Neural cell (in vitro differentiated cells): ENCODE measurements at regions not wholly inside any gene's neighbourhood (a gene's known extent, or its start where the extent isn't known, plus 50 kb on each side); places are given as distances from the start of the nearest gene placed in this dataset.
"Not testable (repeated sequence)": the region's sequence is repeated elsewhere in the genome, so short reads cannot be mapped to it uniquely, and the experiment has no call there.

Experiments used
- H2AFZ ChIP-seq: fragments of 200-600, 300-800 bp; sonication (generic), shearing (Covaris generic); 2 replicates; pipeline ENCODE4 v1.6.0; 2014; ENCODE audit warnings: low read depth, mild to moderate bottlenecking, antibody characterized with exemption, low read length, moderate library complexity
- H3F3A ChIP-seq: fragments of 200-600 bp; shearing (Covaris generic); 2 replicates; pipeline ENCODE4 v1.6.1; 2016; ENCODE audit warnings: mild to moderate bottlenecking, moderate library complexity, mixed read lengths, antibody characterized with exemption, low read length; ENCODE audit not compliant: insufficient read depth, poor library complexity, severe bottlenecking
- H3K27ac ChIP-seq: fragments of 200-600, 300-800 bp; sonication (generic), shearing (Covaris generic); 2 replicates; pipeline ENCODE4 v1.5.1; 2014; ENCODE audit warnings: mild to moderate bottlenecking, low read length, moderate library complexity
- H3K27me3 ChIP-seq: fragments of 300-800, 200-600 bp; sonication (generic), shearing (Covaris generic); 2 replicates; pipeline ENCODE4 v1.6.0; 2014; ENCODE audit warnings: mild to moderate bottlenecking, low read depth, low read length, moderate library complexity; ENCODE audit not compliant: insufficient read depth
- H3K36me3 ChIP-seq: fragments of 300-800, 200-600 bp; sonication (generic), shearing (Covaris generic); 2 replicates; pipeline ENCODE4 v1.5.1; 2014; ENCODE audit warnings: mild to moderate bottlenecking, antibody characterized with exemption, low read length, moderate library complexity; ENCODE audit not compliant: insufficient read depth
- H3K4me2 ChIP-seq: fragments of 300-800, 200-600 bp; sonication (generic), shearing (Covaris generic); 2 replicates; pipeline ENCODE4 v1.6.0; 2014; ENCODE audit warnings: mild to moderate bottlenecking, low read length
- H3K4me3 ChIP-seq: fragments of 300-800, 200-600 bp; sonication (generic), shearing (Covaris generic); 2 replicates; pipeline ENCODE4 v1.5.1; 2014; ENCODE audit warnings: mild to moderate bottlenecking, low read length, moderate library complexity
- H3K79me2 ChIP-seq: fragments of 200-600 bp; shearing (Covaris generic); replicated peaks from 2 replicates; pipeline ENCODE4 v1.6.0; 2014; ENCODE audit warnings: mild to moderate bottlenecking, low read length, moderate library complexity; ENCODE audit not compliant: insufficient read depth
- H3K9ac ChIP-seq: fragments of 300-800, 200-600 bp; sonication (generic), shearing (Covaris generic); 2 replicates; pipeline ENCODE4 v1.6.1; 2016; ENCODE audit warnings: mild to moderate bottlenecking, low read length, mixed read lengths
- H3K9me2 ChIP-seq: fragments of 200-600 bp; shearing (Covaris generic); 2 replicates; pipeline ENCODE4 v1.6.1; 2016; ENCODE audit warnings: mild to moderate bottlenecking, low read length, mixed read lengths; ENCODE audit not compliant: insufficient read depth
- H3K9me3 ChIP-seq: fragments of 200-600, 300-800 bp; sonication (generic), shearing (Covaris generic); 2 replicates; pipeline ENCODE4 v1.6.1; 2016; ENCODE audit warnings: mild to moderate bottlenecking, mixed run types, low read length, moderate library complexity, mixed read lengths
- H4K20me1 ChIP-seq: fragments of 200-600 bp; shearing (Covaris generic); 2 replicates; pipeline ENCODE4 v1.6.1; 2016; ENCODE audit warnings: mild to moderate bottlenecking, mixed run types; ENCODE audit not compliant: insufficient read depth
- EP300 ChIP-seq: fragments of 450-650 bp; conservative IDR thresholded peaks from 2 replicates; pipeline ENCODE4 v1.6.1; 2014; ENCODE audit warnings: antibody characterized with exemption, mild to moderate bottlenecking, moderate library complexity; ENCODE audit not compliant: poor library complexity, severe bottlenecking
- EZH2 ChIP-seq: fragments of 200-600, 300-800 bp; shearing (Covaris generic), sonication (generic); IDR thresholded peaks from 2 replicates; pipeline ENCODE4 v1.6.1; 2014; ENCODE audit warnings: antibody characterized with exemption, low read length, borderline replicate concordance, mild to moderate bottlenecking; ENCODE audit not compliant: insufficient read depth, poor library complexity, severe bottlenecking
- MXI1 ChIP-seq: fragments of 450-650 bp; conservative IDR thresholded peaks from 2 replicates; pipeline ENCODE4 v1.6.1; 2014; ENCODE audit warnings: antibody characterized with exemption, mild to moderate bottlenecking; ENCODE audit not compliant: poor library complexity, severe bottlenecking
- POLR2AphosphoS5 ChIP-seq: IDR thresholded peaks from 2 replicates; pipeline ENCODE4 v1.6.1; 2012
- RAD21 ChIP-seq: fragments of 450-650 bp; conservative IDR thresholded peaks from 2 replicates; pipeline ENCODE4 v1.6.1; 2014; ENCODE audit warnings: antibody characterized with exemption, mild to moderate bottlenecking, moderate library complexity
- REST ChIP-seq: IDR thresholded peaks from 2 replicates; pipeline ENCODE4 v1.6.1; 2012; ENCODE audit warnings: borderline replicate concordance
- SMC3 ChIP-seq: fragments of 450-650 bp; conservative IDR thresholded peaks from 2 replicates; pipeline ENCODE4 v1.6.1; 2014; ENCODE audit warnings: antibody characterized with exemption, mild to moderate bottlenecking, moderate library complexity; ENCODE audit not compliant: poor library complexity
- TAF1 ChIP-seq: IDR thresholded peaks from 2 replicates; pipeline ENCODE4 v1.6.1; 2012; ENCODE audit warnings: low read depth
- TF ChIP-seq, protein P1 (sequence below): fragments of 450-650 bp; IDR thresholded peaks from 2 replicates; pipeline ENCODE4 v1.5.1; 2014; ENCODE audit warnings: antibody characterized with exemption, mild to moderate bottlenecking, moderate library complexity; ENCODE audit not compliant: poor library complexity, severe bottlenecking

DNA sequence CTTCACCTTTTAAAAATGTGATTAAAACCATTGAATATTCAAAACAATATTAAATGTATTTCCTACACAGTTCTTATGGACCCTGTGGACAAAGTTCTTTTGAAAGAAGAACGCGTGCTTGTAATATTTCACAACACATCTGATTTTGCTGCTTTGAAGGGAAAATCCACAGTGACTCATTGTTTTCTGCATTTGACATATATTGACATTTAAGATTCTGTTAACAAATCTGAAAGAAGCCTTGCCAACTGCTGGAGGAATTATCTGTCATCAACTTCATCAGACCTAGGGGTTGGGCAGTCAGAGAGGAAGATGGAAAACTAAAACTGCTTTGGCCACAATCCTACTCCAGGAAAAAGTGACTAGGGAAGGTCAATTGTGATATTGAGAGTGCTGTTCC is 56.9 kb upstream of the RASEF start:
- no peak overlapping the region for H3K4me3 ChIP-seq
- H3K4me2 ChIP-seq, result no peak overlapping the region
- no peak overlapping the region for H2AFZ ChIP-seq
- H3F3A ChIP-seq, result no peaks in the 10 kb centered on the region
- TF ChIP-seq SMC3, result no peak
- TF ChIP-seq, protein P1, sequence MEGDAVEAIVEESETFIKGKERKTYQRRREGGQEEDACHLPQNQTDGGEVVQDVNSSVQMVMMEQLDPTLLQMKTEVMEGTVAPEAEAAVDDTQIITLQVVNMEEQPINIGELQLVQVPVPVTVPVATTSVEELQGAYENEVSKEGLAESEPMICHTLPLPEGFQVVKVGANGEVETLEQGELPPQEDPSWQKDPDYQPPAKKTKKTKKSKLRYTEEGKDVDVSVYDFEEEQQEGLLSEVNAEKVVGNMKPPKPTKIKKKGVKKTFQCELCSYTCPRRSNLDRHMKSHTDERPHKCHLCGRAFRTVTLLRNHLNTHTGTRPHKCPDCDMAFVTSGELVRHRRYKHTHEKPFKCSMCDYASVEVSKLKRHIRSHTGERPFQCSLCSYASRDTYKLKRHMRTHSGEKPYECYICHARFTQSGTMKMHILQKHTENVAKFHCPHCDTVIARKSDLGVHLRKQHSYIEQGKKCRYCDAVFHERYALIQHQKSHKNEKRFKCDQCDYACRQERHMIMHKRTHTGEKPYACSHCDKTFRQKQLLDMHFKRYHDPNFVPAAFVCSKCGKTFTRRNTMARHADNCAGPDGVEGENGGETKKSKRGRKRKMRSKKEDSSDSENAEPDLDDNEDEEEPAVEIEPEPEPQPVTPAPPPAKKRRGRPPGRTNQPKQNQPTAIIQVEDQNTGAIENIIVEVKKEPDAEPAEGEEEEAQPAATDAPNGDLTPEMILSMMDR, result no peak
- TF ChIP-seq POLR2AphosphoS5, result no peak
- TF ChIP-seq TAF1, result no peak
- TF ChIP-seq RAD21, result no peak
- no peak for TF ChIP-seq EZH2
- TF ChIP-seq MXI1, result no peak
- TF ChIP-seq EP300, result no peak
- no peak for TF ChIP-seq REST
- H3K79me2 ChIP-seq, result no peaks in the 10 kb centered on the region
- no peak overlapping the region for H3K27ac ChIP-seq
- H3K9ac ChIP-seq, result no peak overlapping the region
- no peaks in the 10 kb centered on the region for H3K36me3 ChIP-seq
- H4K20me1 ChIP-seq, result no peaks in the 10 kb centered on the region
- H3K9me3 ChIP-seq, result no peaks in the 10 kb centered on the region
- no peaks in the 10 kb centered on the region for H3K27me3 ChIP-seq
- H3K9me2 ChIP-seq, result no peaks in the 10 kb centered on the region

GRCh38 chr9:83116026-83116425 is 53.1 kb upstream of the RASEF start:
- Histone ChIP-seq H3K27ac (no peak overlapping the region), H3K9ac (no peak overlapping the region), H3F3A (no peaks in the 10 kb centered on the region), H2AFZ (no peak overlapping the region), H3K9me2 (no peaks in the 10 kb centered on the region), H3K79me2 (no peaks in the 10 kb centered on the region), H3K9me3 (no peaks in the 10 kb centered on the region), H3K4me2 (no peak overlapping the region), H3K36me3 (no peaks in the 10 kb centered on the region), H4K20me1 (no peaks in the 10 kb centered on the region), H3K4me3 (no peak overlapping the region), H3K27me3 (no peaks in the 10 kb centered on the region)
- TF ChIP-seq EP300 (no peak), MXI1 (no peak), TAF1 (no peak)
- TF ChIP-seq, protein P1, result no peak

DNA sequence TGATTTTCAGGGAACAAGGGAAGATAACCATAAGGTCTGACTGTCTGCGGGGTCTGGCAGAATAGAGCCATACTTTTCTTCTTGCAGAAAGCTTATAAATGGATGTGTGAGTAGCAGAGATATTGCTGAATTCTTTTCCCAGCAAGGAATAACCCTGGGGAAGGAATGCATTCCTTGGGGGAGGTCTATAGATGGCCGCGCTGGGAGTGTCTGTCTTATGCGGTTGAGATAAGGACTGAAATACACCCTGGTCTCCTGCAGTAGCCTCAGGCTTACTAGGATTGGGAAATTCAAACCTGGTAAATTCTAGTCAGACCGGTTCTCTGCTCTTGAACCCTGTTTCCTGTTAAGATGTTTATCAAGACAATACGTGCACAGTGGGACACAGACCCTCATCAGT is 50.5 kb upstream of the RASEF start:
- not testable (repeated sequence) for H2AFZ ChIP-seq, H3K79me2 ChIP-seq, H3K27me3 ChIP-seq

More for the DNA sequence above, 50.5 kb upstream of the RASEF start:
- H3K9me3 ChIP-seq, H3K9me2 ChIP-seq, H4K20me1 ChIP-seq, H3K36me3 ChIP-seq, H3K9ac ChIP-seq, H3K4me2 ChIP-seq, H3K27ac ChIP-seq, H3K4me3 ChIP-seq, H3F3A ChIP-seq: not testable (repeated sequence)
